ENCODE measurements at regions not wholly inside any gene's neighbourhood (a gene's known extent, or its start where the extent isn't known, plus 50 kb on each side); places are given as distances from the start of the nearest gene placed in this dataset.
A peak's percentile ranks its signal among the peaks of the same experiment; 100 is the strongest.

- TF ChIP-seq NONO (IDR thresholded peaks at IDR 0.05; ENCODE audit: low read depth in 2 of 2, low read length in 1 of 2) (no peak), NFXL1 (CRISPR knock-in tag; IDR thresholded peaks at IDR 0.05) (no peak)
These were observed 57.8 kb upstream of the TAB2 start (continued) for GRCh38 chr6:149259753-149260152.

GRCh38 chr6:149260214-149260874 is 57.2 kb upstream of the TAB2 start:
- Histone ChIP-seq H3K36me3 (ENCODE audit: control insufficient read depth, insufficient read depth, low read length) (no peaks in the 10 kb centered on the region), H3K27me3 (ENCODE audit: control insufficient read depth in 2 of 2, insufficient read depth in 2 of 2, low read length in 2 of 2) (peaks cover 30 to 40% of the 10 kb centered on the region in 2 experiments; a peak in 4 of 5 replicates), H3K4me2 (ENCODE audit: insufficient read depth, low read length) (no peak overlapping the region), H3K9me1 (ENCODE audit: control insufficient read depth, insufficient read depth, low read length) (no peaks in the 10 kb centered on the region), H3K4me1 (replicated peaks in 1 of 2; ENCODE audit: control insufficient read depth in 2 of 2, insufficient read depth in 2 of 2, low read length in 2 of 2) (no peaks in the 10 kb centered on the region), H3K4me3 (no peak overlapping the region), H4K20me1 (replicated peaks; ENCODE audit: control insufficient read depth, insufficient read depth, low read length) (no peaks in the 10 kb centered on the region), H3K27ac (ENCODE audit: extremely low read depth, low read depth, low read length) (no peak overlapping the region), H3K9me3 (replicated peaks; ENCODE audit: control insufficient read depth, insufficient read depth, low read depth, low read length) (no peaks in the 10 kb centered on the region), H2AFZ (ENCODE audit: low read depth, low read length) (no peak overlapping the region), H3K9ac (ENCODE audit: insufficient read depth in 1 of 2, low read depth in 2 of 2, low read length in 2 of 2) (no peak overlapping the region), H3K79me2 (ENCODE audit: control insufficient read depth, insufficient read depth, low read length) (no peaks in the 10 kb centered on the region)
- in situ Hi-C loops (cut with MboI), result no loop called here
- DNase-seq (ENCODE audit: extremely low read depth in 1 of 4, low spot score in 3 of 4) (no peak), FAIRE-seq (no peak), ATAC-seq (no peak)
- TF ChIP-seq BDP1 (IDR thresholded peaks at IDR 0.05; ENCODE audit: insufficient read depth, insufficient read length), result no peak
- TF ChIP-seq SNRNP70 (optimal IDR thresholded peaks at IDR 0.05; ENCODE audit: low read depth, low read length), result no peak
- TF ChIP-seq, protein P1, sequence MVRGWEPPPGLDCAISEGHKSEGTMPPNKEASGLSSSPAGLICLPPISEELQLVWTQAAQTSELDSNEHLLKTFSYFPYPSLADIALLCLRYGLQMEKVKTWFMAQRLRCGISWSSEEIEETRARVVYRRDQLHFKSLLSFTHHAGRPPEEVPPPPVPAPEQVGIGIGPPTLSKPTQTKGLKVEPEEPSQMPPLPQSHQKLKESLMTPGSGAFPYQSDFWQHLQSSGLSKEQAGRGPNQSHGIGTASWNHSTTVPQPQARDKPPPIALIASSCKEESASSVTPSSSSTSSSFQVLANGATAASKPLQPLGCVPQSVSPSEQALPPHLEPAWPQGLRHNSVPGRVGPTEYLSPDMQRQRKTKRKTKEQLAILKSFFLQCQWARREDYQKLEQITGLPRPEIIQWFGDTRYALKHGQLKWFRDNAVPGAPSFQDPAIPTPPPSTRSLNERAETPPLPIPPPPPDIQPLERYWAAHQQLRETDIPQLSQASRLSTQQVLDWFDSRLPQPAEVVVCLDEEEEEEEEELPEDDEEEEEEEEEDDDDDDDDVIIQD (CRISPR knock-in tag; IDR thresholded peaks at IDR 0.05), result no peak
- no peak for TF ChIP-seq ARID3A (IDR thresholded peaks at IDR 0.05; ENCODE audit: borderline replicate concordance, low read depth, low read length)
- no peak for TF ChIP-seq ZNF668 (CRISPR knock-in tag; IDR thresholded peaks at IDR 0.05)
- no peak for TF ChIP-seq KHSRP (IDR thresholded peaks at IDR 0.05)
- no peak for TF ChIP-seq TSHZ1 (CRISPR knock-in tag; IDR thresholded peaks at IDR 0.05)
- peak; percentile 79 for TF ChIP-seq RNF2 (IDR thresholded peaks at IDR 0.05)
- TF ChIP-seq CBX8 (IDR thresholded peaks at IDR 0.05; ENCODE audit: borderline replicate concordance, extremely low read depth, low read depth, low read length, poor library complexity, severe bottlenecking), result peak; percentile 52
- 0 out of 4 replicates have a peak, but pooled peaks of 1 of the 2 experiments have one; percentile 55 for TF ChIP-seq ZNF639 (CRISPR knock-in tag; conservative IDR thresholded peaks at IDR 0.05 in 1 of 2, IDR thresholded peaks at IDR 0.05 in 1 of 2)
- WGBS (ENCODE audit: insufficient coverage, low coverage, missing lambda C conversion rate), result 23% methylated on average over 20 of the region's 20 CpGs
- intact Hi-C loops (cut with micrococcal nuclease), result no loop called here
- CTCF ChIA-PET (ENCODE audit: low intra/inter-chr PET ratio), result no interaction called here
- POLR2A ChIA-PET, result no interaction called here
- no TSS peak for BruUV-seq (replicated peaks)
